ENCODE measurements at regions not wholly inside any gene's neighbourhood (a gene's known extent, or its start where the extent isn't known, plus 50 kb on each side); places are given as distances from the start of the nearest gene placed in this dataset.
"Not testable (repeated sequence)": the region's sequence is repeated elsewhere in the genome, so short reads cannot be mapped to it uniquely, and the experiment has no call there.

DNA sequence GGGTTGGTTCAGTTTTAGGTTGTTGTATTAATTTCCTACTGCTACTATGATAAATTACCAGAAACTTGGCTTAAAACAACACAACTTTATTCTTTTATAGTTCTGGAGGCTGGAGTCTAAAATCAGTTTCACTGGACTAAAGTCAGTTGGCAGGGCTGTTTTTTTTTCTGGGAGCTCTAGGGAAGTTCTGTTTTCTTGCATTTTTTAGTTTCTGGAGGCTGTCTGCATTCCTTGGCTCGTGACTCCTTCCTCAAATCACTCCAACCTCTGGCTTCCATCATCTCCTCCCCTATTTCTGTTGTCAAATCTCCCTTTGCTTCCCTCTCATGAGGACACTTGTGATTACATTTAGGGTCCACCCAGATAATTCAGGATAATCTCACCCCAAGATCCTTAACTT is 51.3 kb upstream of the SUB1 start:
- DNase-seq (ENCODE audit: low spot score), result no peak
- TF ChIP-seq, protein P1, sequence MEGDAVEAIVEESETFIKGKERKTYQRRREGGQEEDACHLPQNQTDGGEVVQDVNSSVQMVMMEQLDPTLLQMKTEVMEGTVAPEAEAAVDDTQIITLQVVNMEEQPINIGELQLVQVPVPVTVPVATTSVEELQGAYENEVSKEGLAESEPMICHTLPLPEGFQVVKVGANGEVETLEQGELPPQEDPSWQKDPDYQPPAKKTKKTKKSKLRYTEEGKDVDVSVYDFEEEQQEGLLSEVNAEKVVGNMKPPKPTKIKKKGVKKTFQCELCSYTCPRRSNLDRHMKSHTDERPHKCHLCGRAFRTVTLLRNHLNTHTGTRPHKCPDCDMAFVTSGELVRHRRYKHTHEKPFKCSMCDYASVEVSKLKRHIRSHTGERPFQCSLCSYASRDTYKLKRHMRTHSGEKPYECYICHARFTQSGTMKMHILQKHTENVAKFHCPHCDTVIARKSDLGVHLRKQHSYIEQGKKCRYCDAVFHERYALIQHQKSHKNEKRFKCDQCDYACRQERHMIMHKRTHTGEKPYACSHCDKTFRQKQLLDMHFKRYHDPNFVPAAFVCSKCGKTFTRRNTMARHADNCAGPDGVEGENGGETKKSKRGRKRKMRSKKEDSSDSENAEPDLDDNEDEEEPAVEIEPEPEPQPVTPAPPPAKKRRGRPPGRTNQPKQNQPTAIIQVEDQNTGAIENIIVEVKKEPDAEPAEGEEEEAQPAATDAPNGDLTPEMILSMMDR (IDR thresholded peaks at IDR 0.05), result no peak
- H3K9me3 Mint-ChIP-seq (ENCODE audit: low read depth), result peaks cover 3% of the 10 kb centered on the region
- H3K27me3 Mint-ChIP-seq (ENCODE audit: low read depth), result no peaks in the 10 kb centered on the region
- peaks cover 14% of the 10 kb centered on the region for H3K4me1 Mint-ChIP-seq (ENCODE audit: low read depth)
- peaks cover 2% of the 10 kb centered on the region for H3K36me3 Mint-ChIP-seq (ENCODE audit: low read depth)
- no peak overlapping the region for H3K4me3 Mint-ChIP-seq (ENCODE audit: unreplicated experiment)
- peak overlapping the region; percentile 42 for H3K27ac Mint-ChIP-seq (ENCODE audit: unreplicated experiment)

DNA sequence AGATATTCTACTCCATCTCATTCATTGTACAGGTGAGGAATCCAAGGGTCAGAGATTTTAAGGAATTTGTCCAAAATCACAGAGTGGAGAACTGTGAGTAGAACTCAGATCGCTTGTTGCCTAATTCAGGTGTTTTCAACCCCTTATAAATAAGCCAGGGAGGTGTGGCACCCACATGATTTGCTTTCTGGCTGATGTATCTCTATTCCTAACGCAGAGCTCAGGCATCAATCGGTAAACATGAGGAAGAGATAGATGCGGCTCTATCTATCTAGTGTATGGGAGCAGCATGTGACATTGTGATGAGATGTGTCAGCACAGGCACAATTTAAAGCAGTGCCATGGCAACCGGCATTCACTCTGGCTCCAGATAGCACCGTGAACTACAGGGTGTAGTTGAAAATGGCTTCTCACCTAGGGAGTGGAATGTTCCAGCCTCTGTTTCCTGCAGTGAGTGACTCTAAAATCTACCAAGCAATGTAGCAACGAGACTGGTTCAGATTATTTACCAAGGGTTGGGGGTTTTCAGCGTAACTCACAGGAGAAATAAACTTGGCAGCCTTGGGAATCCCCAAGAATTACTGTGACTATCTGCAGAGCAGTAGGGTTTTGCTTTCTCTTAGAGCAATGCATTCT is 53.4 kb upstream of the SUB1 start:
- H3K27ac Mint-ChIP-seq (ENCODE audit: unreplicated experiment), result peak overlapping the region; percentile 91
- TF ChIP-seq, protein P1 (IDR thresholded peaks at IDR 0.05), result no peak
- peaks cover 2% of the 10 kb centered on the region for H3K36me3 Mint-ChIP-seq (ENCODE audit: low read depth)
- no peak for DNase-seq (ENCODE audit: low spot score)
- H3K4me3 Mint-ChIP-seq (ENCODE audit: unreplicated experiment), result peak overlapping the region; percentile 21
- H3K9me3 Mint-ChIP-seq (ENCODE audit: low read depth), result peaks cover 3% of the 10 kb centered on the region
- H3K27me3 Mint-ChIP-seq (ENCODE audit: low read depth), result no peaks in the 10 kb centered on the region
- H3K4me1 Mint-ChIP-seq (ENCODE audit: low read depth), result peaks cover 14% of the 10 kb centered on the region

GRCh38 chr5:32527321-32527720 is 58.0 kb upstream of the SUB1 start:
- peaks cover 16% of the 10 kb centered on the region for H3K4me1 Mint-ChIP-seq (ENCODE audit: low read depth)
- H3K27ac Mint-ChIP-seq (ENCODE audit: unreplicated experiment); H3K4me3 Mint-ChIP-seq (ENCODE audit: unreplicated experiment); DNase-seq (ENCODE audit: low spot score); H3K36me3 Mint-ChIP-seq (ENCODE audit: low read depth); H3K9me3 Mint-ChIP-seq (ENCODE audit: low read depth); H3K27me3 Mint-ChIP-seq (ENCODE audit: low read depth): not testable (repeated sequence)

DNA sequence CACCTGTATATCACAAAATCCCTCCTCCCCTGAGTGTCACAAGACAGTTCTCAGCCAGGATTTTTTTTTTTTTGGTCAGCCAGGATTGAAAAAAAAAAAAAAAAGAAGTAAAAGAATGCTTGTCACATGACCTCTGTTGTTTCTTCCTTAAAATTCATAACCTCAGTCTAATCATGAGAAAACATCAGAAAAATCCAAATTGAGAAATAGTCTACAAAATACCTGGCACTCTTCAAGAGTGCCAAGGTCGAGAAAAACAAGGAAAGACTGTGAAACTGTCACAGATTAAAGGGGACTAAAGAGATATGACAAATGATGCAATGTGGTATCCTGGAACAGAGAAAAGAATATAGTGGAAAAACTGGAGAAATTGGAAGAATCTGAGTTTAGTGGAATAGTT is 58.5 kb upstream of the SUB1 start:
- H3K36me3 Mint-ChIP-seq (ENCODE audit: low read depth), result no peaks in the 10 kb centered on the region
- H3K4me1 Mint-ChIP-seq (ENCODE audit: low read depth), result peaks cover 11% of the 10 kb centered on the region
- TF ChIP-seq, protein P1 (IDR thresholded peaks at IDR 0.05), result no peak
- no peaks in the 10 kb centered on the region for H3K27me3 Mint-ChIP-seq (ENCODE audit: low read depth)
- H3K27ac Mint-ChIP-seq (ENCODE audit: unreplicated experiment), result no peak overlapping the region
- no peak for DNase-seq (ENCODE audit: low spot score)
- no peaks in the 10 kb centered on the region for H3K9me3 Mint-ChIP-seq (ENCODE audit: low read depth)
- H3K4me3 Mint-ChIP-seq (ENCODE audit: unreplicated experiment), result no peak overlapping the region

- H3K4me1 Mint-ChIP-seq (ENCODE audit: low read depth), result peaks cover 12% of the 10 kb centered on the region
- H3K27me3 Mint-ChIP-seq (ENCODE audit: low read depth), result no peaks in the 10 kb centered on the region
- H3K36me3 Mint-ChIP-seq (ENCODE audit: low read depth), result no peaks in the 10 kb centered on the region
- no peak overlapping the region for H3K27ac Mint-ChIP-seq (ENCODE audit: unreplicated experiment)
- no peak for DNase-seq (ENCODE audit: low spot score)
- TF ChIP-seq, protein P1 (IDR thresholded peaks at IDR 0.05), result peak; percentile 25
- no peak overlapping the region for H3K4me3 Mint-ChIP-seq (ENCODE audit: unreplicated experiment)
- no peaks in the 10 kb centered on the region for H3K9me3 Mint-ChIP-seq (ENCODE audit: low read depth)
Observed at GRCh38 chr5:32523625-32524024, 61.7 kb upstream of the SUB1 start.

All from chondrocyte (in vitro differentiated cells).